ENCODE measurements at regions not wholly inside any gene's neighbourhood (a gene's known extent, or its start where the extent isn't known, plus 50 kb on each side); places are given as distances from the start of the nearest gene placed in this dataset.
A peak's percentile ranks its signal among the peaks of the same experiment; 100 is the strongest.
"Not testable (repeated sequence)": the region's sequence is repeated elsewhere in the genome, so short reads cannot be mapped to it uniquely, and the experiment has no call there.

GRCh38 chr15:83372434-83372891 lies 74.7 kb upstream of the SH3GL3 start:
- Histone ChIP-seq H3K4me3 (ENCODE audit: low read length) (no peak overlapping the region), H3K36me3 (ENCODE audit: control insufficient read depth, insufficient read depth, low read length) (no peaks in the 10 kb centered on the region), H3K4me1 (ENCODE audit: control insufficient read depth, insufficient read depth, low read length) (peaks cover 7% of the 10 kb centered on the region), H3K9me3 (replicated peaks; ENCODE audit: control insufficient read depth, low read depth, low read length) (no peaks in the 10 kb centered on the region), H3K27me3 (ENCODE audit: control insufficient read depth, insufficient read depth, low read length) (peaks cover 35% of the 10 kb centered on the region), H3K27ac (ENCODE audit: low read length) (no peak overlapping the region)
- 19% methylated on average over 5 of the region's 9 CpGs for WGBS (ENCODE audit: insufficient coverage)
- peak; percentile 22 for DNase-seq

GRCh38 chr15:83378921-83379578 lies 68.1 kb upstream of the SH3GL3 start:
- H3K27ac ChIP-seq (ENCODE audit: low read length): no peak overlapping the region
- no peak overlapping the region for H3K4me3 ChIP-seq (ENCODE audit: low read length)
- WGBS (ENCODE audit: insufficient coverage): 3% methylated on average over 31 of the region's 34 CpGs
- H3K27me3 ChIP-seq (ENCODE audit: control insufficient read depth, insufficient read depth, low read length): peaks cover 39% of the 10 kb centered on the region
- H3K4me1 ChIP-seq (ENCODE audit: control insufficient read depth, insufficient read depth, low read length): peaks cover 10% of the 10 kb centered on the region
- H3K36me3 ChIP-seq (ENCODE audit: control insufficient read depth, insufficient read depth, low read length): no peaks in the 10 kb centered on the region
- no peak for DNase-seq
- no peaks in the 10 kb centered on the region for H3K9me3 ChIP-seq (replicated peaks; ENCODE audit: control insufficient read depth, low read depth, low read length)

- H3K27me3 ChIP-seq (ENCODE audit: control insufficient read depth, insufficient read depth, low read length): peaks cover 34% of the 10 kb centered on the region
- WGBS (ENCODE audit: insufficient coverage): 16% methylated on average over 19 of the region's 19 CpGs
- no peak for DNase-seq
Measured at GRCh38 chr15:83379579-83379959, 67.6 kb upstream of the SH3GL3 start.

GRCh38 chr15:83380059-83380458 lies 67.1 kb upstream of the SH3GL3 start:
- H3K27ac ChIP-seq (ENCODE audit: low read length): no peak overlapping the region
- H3K36me3 ChIP-seq (ENCODE audit: control insufficient read depth, insufficient read depth, low read length): no peaks in the 10 kb centered on the region
- WGBS (ENCODE audit: insufficient coverage): 33% methylated on average over 1 of the region's 2 CpGs
- no peak for DNase-seq
- H3K4me1 ChIP-seq (ENCODE audit: control insufficient read depth, insufficient read depth, low read length): peaks cover 10% of the 10 kb centered on the region
- H3K27me3 ChIP-seq (ENCODE audit: control insufficient read depth, insufficient read depth, low read length): peaks cover 33% of the 10 kb centered on the region
- no peaks in the 10 kb centered on the region for H3K9me3 ChIP-seq (replicated peaks; ENCODE audit: control insufficient read depth, low read depth, low read length)
- no peak overlapping the region for H3K4me3 ChIP-seq (ENCODE audit: low read length)

More at GRCh38 chr15:83379579-83379959, 67.6 kb upstream of the SH3GL3 start:
- Histone ChIP-seq H3K27ac (ENCODE audit: low read length) (no peak overlapping the region), H3K4me1 (ENCODE audit: control insufficient read depth, insufficient read depth, low read length) (peaks cover 10% of the 10 kb centered on the region), H3K4me3 (ENCODE audit: low read length) (no peak overlapping the region), H3K36me3 (ENCODE audit: control insufficient read depth, insufficient read depth, low read length) (no peaks in the 10 kb centered on the region), H3K9me3 (replicated peaks; ENCODE audit: control insufficient read depth, low read depth, low read length) (no peaks in the 10 kb centered on the region)

DNA sequence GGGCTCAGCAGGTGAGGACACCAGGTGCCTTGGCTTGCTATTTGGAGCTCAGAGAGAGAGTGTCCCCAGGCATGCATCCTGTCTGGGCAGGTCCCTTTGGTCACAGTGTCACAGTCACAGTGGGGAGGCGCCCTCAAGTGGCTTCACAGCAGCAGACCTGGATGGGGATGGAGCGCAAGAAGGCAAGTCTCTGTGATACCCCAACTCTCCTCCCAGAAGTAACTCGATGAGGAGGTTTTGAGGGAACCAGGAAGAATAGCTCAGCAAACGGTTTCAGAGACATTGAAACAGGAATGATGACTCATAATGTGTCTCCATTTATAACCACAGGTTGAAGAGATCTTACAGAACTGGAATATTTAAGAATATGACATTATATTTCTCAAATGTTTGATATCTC lies 66.5 kb upstream of the SH3GL3 start:
- no peak overlapping the region for H3K4me3 ChIP-seq (ENCODE audit: low read length)
- no CpG with 5 or more reads among the region's 4 CpGs for WGBS (ENCODE audit: insufficient coverage)
- DNase-seq: peak; percentile 31
- no peaks in the 10 kb centered on the region for H3K9me3 ChIP-seq (replicated peaks; ENCODE audit: control insufficient read depth, low read depth, low read length)
- no peak overlapping the region for H3K27ac ChIP-seq (ENCODE audit: low read length)
- H3K27me3 ChIP-seq (ENCODE audit: control insufficient read depth, insufficient read depth, low read length): peaks cover 32% of the 10 kb centered on the region
- peaks cover 10% of the 10 kb centered on the region for H3K4me1 ChIP-seq (ENCODE audit: control insufficient read depth, insufficient read depth, low read length)
- H3K36me3 ChIP-seq (ENCODE audit: control insufficient read depth, insufficient read depth, low read length): no peaks in the 10 kb centered on the region

GRCh38 chr15:83383608-83384139 lies 63.5 kb upstream of the SH3GL3 start:
- 93% methylated on average over 12 of the region's 36 CpGs for WGBS (ENCODE audit: insufficient coverage)
- not testable (repeated sequence) for H3K27ac ChIP-seq (ENCODE audit: low read length); H3K36me3 ChIP-seq (ENCODE audit: control insufficient read depth, insufficient read depth, low read length); H3K4me1 ChIP-seq (ENCODE audit: control insufficient read depth, insufficient read depth, low read length); DNase-seq; H3K9me3 ChIP-seq (replicated peaks; ENCODE audit: control insufficient read depth, low read depth, low read length); H3K4me3 ChIP-seq (ENCODE audit: low read length)
- peaks cover 20% of the 10 kb centered on the region for H3K27me3 ChIP-seq (ENCODE audit: control insufficient read depth, insufficient read depth, low read length)

DNA sequence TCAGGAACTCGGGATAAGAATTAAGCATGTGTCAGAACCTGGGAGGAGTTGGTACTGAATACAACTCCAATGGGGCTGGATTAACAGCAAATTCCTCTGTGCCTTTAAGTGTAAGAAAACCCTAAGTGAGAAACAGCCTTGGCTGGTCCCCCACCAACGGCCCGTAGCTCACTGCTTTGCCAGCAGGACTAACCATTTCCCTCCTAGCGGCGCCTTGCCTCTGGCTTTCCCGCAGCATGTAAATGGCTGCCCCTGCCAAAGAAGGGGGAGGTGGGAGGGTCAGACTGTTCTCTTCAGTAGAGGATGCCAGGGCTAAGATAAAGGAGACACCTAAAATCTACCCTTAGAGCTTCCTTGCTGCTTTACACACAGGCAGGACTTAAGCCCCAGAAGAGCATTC lies 51.0 kb upstream of the SH3GL3 start:
- WGBS (ENCODE audit: insufficient coverage): 0% methylated on average over 2 of the region's 6 CpGs
- H3K27ac ChIP-seq (ENCODE audit: low read length): no peak overlapping the region
- peaks cover 6% of the 10 kb centered on the region for H3K27me3 ChIP-seq (ENCODE audit: control insufficient read depth, insufficient read depth, low read length)
- DNase-seq: peak; percentile 60
- no peak overlapping the region for H3K4me3 ChIP-seq (ENCODE audit: low read length)
- H3K36me3 ChIP-seq (ENCODE audit: control insufficient read depth, insufficient read depth, low read length): no peaks in the 10 kb centered on the region
- peaks cover 5% of the 10 kb centered on the region for H3K4me1 ChIP-seq (ENCODE audit: control insufficient read depth, insufficient read depth, low read length)
- no peaks in the 10 kb centered on the region for H3K9me3 ChIP-seq (replicated peaks; ENCODE audit: control insufficient read depth, low read depth, low read length)

All from muscle of leg (tissue), 3 donors.